LoVo (cell line): ENCODE measurements at regions not wholly inside any gene's neighbourhood (a gene's known extent, or its start where the extent isn't known, plus 50 kb on each side); places are given as distances from the start of the nearest gene placed in this dataset.
"Not testable (repeated sequence)": the region's sequence is repeated elsewhere in the genome, so short reads cannot be mapped to it uniquely, and the experiment has no call there.

Source experiments
- DNase-seq: peaks from one replicate; pipeline ENCODE4 v3.0.0-alpha.2; 2016; ENCODE audit warnings: low spot score

GRCh38 chr5:118377420-118377819 lies 610.9 kb downstream of the DTWD2 start:
- DNase-seq: no peak

GRCh38 chr5:118371973-118372831 lies 616.1 kb downstream of the DTWD2 start:
- no peak for DNase-seq

GRCh38 chr5:118366429-118366828 lies 621.9 kb downstream of the DTWD2 start:
- DNase-seq: no peak

- no peak for DNase-seq
These were observed 622.6 kb downstream of the DTWD2 start for GRCh38 chr5:118365718-118366117.

GRCh38 chr5:118354797-118355196 lies 633.5 kb downstream of the DTWD2 start:
- DNase-seq: no peak

- no peak for DNase-seq
These were observed 634.4 kb downstream of the DTWD2 start for GRCh38 chr5:118353970-118354369.

- no peak for DNase-seq
These were observed 651.9 kb downstream of the DTWD2 start for GRCh38 chr5:118336468-118336867.

- no peak for DNase-seq
These were observed 661.0 kb downstream of the DTWD2 start for GRCh38 chr5:118327389-118327788.

GRCh38 chr5:118326481-118327045 lies 661.8 kb downstream of the DTWD2 start:
- DNase-seq: no peak

GRCh38 chr5:118325931-118326330 lies 662.4 kb downstream of the DTWD2 start:
- DNase-seq: no peak

GRCh38 chr5:118323723-118324122 lies 664.6 kb downstream of the DTWD2 start:
- not testable (repeated sequence) for DNase-seq

- no peak for DNase-seq
These were observed 667.3 kb downstream of the DTWD2 start for GRCh38 chr5:118321081-118321480.

- no peak for DNase-seq
These were observed 668.2 kb downstream of the DTWD2 start for GRCh38 chr5:118320121-118320520.

- no peak for DNase-seq
These were observed 673.4 kb downstream of the DTWD2 start for GRCh38 chr5:118314931-118315330.

- DNase-seq: no peak
These were observed 677.1 kb downstream of the DTWD2 start for GRCh38 chr5:118311103-118311819.

- DNase-seq: no peak
These were observed 677.9 kb downstream of the DTWD2 start for GRCh38 chr5:118310401-118310800.

GRCh38 chr5:118303296-118303695 lies 685.1 kb downstream of the DTWD2 start:
- no peak for DNase-seq

- no peak for DNase-seq
These were observed 685.6 kb downstream of the DTWD2 start for GRCh38 chr5:118302786-118303185.

GRCh38 chr5:118301696-118302095 lies 686.7 kb downstream of the DTWD2 start:
- no peak for DNase-seq

GRCh38 chr5:118295045-118295444 lies 693.3 kb downstream of the DTWD2 start:
- no peak for DNase-seq

- DNase-seq: no peak
These were observed 695.0 kb downstream of the DTWD2 start for GRCh38 chr5:118293378-118293777.

GRCh38 chr5:118290204-118290603 lies 698.1 kb downstream of the DTWD2 start:
- DNase-seq: no peak

GRCh38 chr5:118284230-118284629 lies 704.1 kb downstream of the DTWD2 start:
- DNase-seq: not testable (repeated sequence)
